ENCODE measurements at regions not wholly inside any gene's neighbourhood (a gene's known extent, or its start where the extent isn't known, plus 50 kb on each side); places are given as distances from the start of the nearest gene placed in this dataset.
"Not testable (repeated sequence)": the region's sequence is repeated elsewhere in the genome, so short reads cannot be mapped to it uniquely, and the experiment has no call there.

GRCh38 chr21:35271344-35272118, 222.4 kb upstream of the RUNX1 start:
- H3K4me1 ChIP-seq (ENCODE audit: control insufficient read depth, insufficient read depth, low read length); H3K36me3 ChIP-seq (ENCODE audit: control insufficient read depth, insufficient read depth, low read length); H3K4me3 ChIP-seq (ENCODE audit: low read length); DNase-seq (ENCODE audit: low read depth, low spot score); H3K27me3 ChIP-seq (ENCODE audit: control insufficient read depth, insufficient read depth, low read length); H3K9me3 ChIP-seq (ENCODE audit: control insufficient read depth, insufficient read depth, low read length); H3K27ac ChIP-seq (ENCODE audit: low read length): not testable (repeated sequence)
- WGBS (ENCODE audit: insufficient coverage, insufficient read length): no CpG with 5 or more reads among the region's 4 CpGs

- WGBS (ENCODE audit: insufficient coverage, insufficient read length): no CpG with 5 or more reads among the region's 4 CpGs
These were observed 219.7 kb upstream of the RUNX1 start for GRCh38 chr21:35268817-35269216.

GRCh38 chr21:35268261-35268660, 219.2 kb upstream of the RUNX1 start:
- no peak overlapping the region for H3K27ac ChIP-seq (ENCODE audit: low read length)
- no peaks in the 10 kb centered on the region for H3K4me1 ChIP-seq (ENCODE audit: control insufficient read depth, insufficient read depth, low read length)
- WGBS (ENCODE audit: insufficient coverage, insufficient read length): no CpG with 5 or more reads among the region's 1 CpG
- H3K4me3 ChIP-seq (ENCODE audit: low read length): no peak overlapping the region
- H3K9me3 ChIP-seq (ENCODE audit: control insufficient read depth, insufficient read depth, low read length): no peaks in the 10 kb centered on the region
- no peaks in the 10 kb centered on the region for H3K27me3 ChIP-seq (ENCODE audit: control insufficient read depth, insufficient read depth, low read length)
- DNase-seq (ENCODE audit: low read depth, low spot score): no peak
- no peaks in the 10 kb centered on the region for H3K36me3 ChIP-seq (ENCODE audit: control insufficient read depth, insufficient read depth, low read length)

More at GRCh38 chr21:35268817-35269216, 219.7 kb upstream of the RUNX1 start:
- H3K4me3 ChIP-seq (ENCODE audit: low read length): no peak overlapping the region
- H3K9me3 ChIP-seq (ENCODE audit: control insufficient read depth, insufficient read depth, low read length): no peaks in the 10 kb centered on the region
- no peak for DNase-seq (ENCODE audit: low read depth, low spot score)
- H3K4me1 ChIP-seq (ENCODE audit: control insufficient read depth, insufficient read depth, low read length): no peaks in the 10 kb centered on the region
- H3K27ac ChIP-seq (ENCODE audit: low read length): no peak overlapping the region
- H3K27me3 ChIP-seq (ENCODE audit: control insufficient read depth, insufficient read depth, low read length): no peaks in the 10 kb centered on the region
- no peaks in the 10 kb centered on the region for H3K36me3 ChIP-seq (ENCODE audit: control insufficient read depth, insufficient read depth, low read length)

GRCh38 chr21:35266546-35266945, 217.4 kb upstream of the RUNX1 start:
- no CpG with 5 or more reads among the region's 3 CpGs for WGBS (ENCODE audit: insufficient coverage, insufficient read length)
- no peaks in the 10 kb centered on the region for H3K9me3 ChIP-seq (ENCODE audit: control insufficient read depth, insufficient read depth, low read length)
- DNase-seq (ENCODE audit: low read depth, low spot score): no peak

GRCh38 chr21:35265170-35265877, 216.2 kb upstream of the RUNX1 start:
- Histone ChIP-seq H3K36me3 (ENCODE audit: control insufficient read depth, insufficient read depth, low read length) (no peaks in the 10 kb centered on the region), H3K27ac (ENCODE audit: low read length) (no peak overlapping the region), H3K4me3 (ENCODE audit: low read length) (no peak overlapping the region), H3K9me3 (ENCODE audit: control insufficient read depth, insufficient read depth, low read length) (no peaks in the 10 kb centered on the region), H3K4me1 (ENCODE audit: control insufficient read depth, insufficient read depth, low read length) (no peaks in the 10 kb centered on the region), H3K27me3 (ENCODE audit: control insufficient read depth, insufficient read depth, low read length) (no peaks in the 10 kb centered on the region)
- no CpG with 5 or more reads among the region's 8 CpGs for WGBS (ENCODE audit: insufficient coverage, insufficient read length)
- no peak for DNase-seq (ENCODE audit: low read depth, low spot score)

More at GRCh38 chr21:35266546-35266945, 217.4 kb upstream of the RUNX1 start:
- no peaks in the 10 kb centered on the region for H3K27me3 ChIP-seq (ENCODE audit: control insufficient read depth, insufficient read depth, low read length)
- H3K4me3 ChIP-seq (ENCODE audit: low read length): no peak overlapping the region
- H3K27ac ChIP-seq (ENCODE audit: low read length): no peak overlapping the region
- no peaks in the 10 kb centered on the region for H3K36me3 ChIP-seq (ENCODE audit: control insufficient read depth, insufficient read depth, low read length)
- no peaks in the 10 kb centered on the region for H3K4me1 ChIP-seq (ENCODE audit: control insufficient read depth, insufficient read depth, low read length)

- no peaks in the 10 kb centered on the region for H3K4me1 ChIP-seq (ENCODE audit: control insufficient read depth, insufficient read depth, low read length)
- H3K4me3 ChIP-seq (ENCODE audit: low read length): no peak overlapping the region
- no peaks in the 10 kb centered on the region for H3K9me3 ChIP-seq (ENCODE audit: control insufficient read depth, insufficient read depth, low read length)
- DNase-seq (ENCODE audit: low read depth, low spot score): no peak
- no peak overlapping the region for H3K27ac ChIP-seq (ENCODE audit: low read length)
- WGBS (ENCODE audit: insufficient coverage, insufficient read length): no CpG with 5 or more reads among the region's 2 CpGs
- no peaks in the 10 kb centered on the region for H3K27me3 ChIP-seq (ENCODE audit: control insufficient read depth, insufficient read depth, low read length)
- no peaks in the 10 kb centered on the region for H3K36me3 ChIP-seq (ENCODE audit: control insufficient read depth, insufficient read depth, low read length)
These were observed 210.4 kb upstream of the RUNX1 start for GRCh38 chr21:35259457-35259856.

- no peak for DNase-seq (ENCODE audit: low read depth, low spot score)
- Histone ChIP-seq H3K4me3 (ENCODE audit: low read length) (no peak overlapping the region), H3K36me3 (ENCODE audit: control insufficient read depth, insufficient read depth, low read length) (no peaks in the 10 kb centered on the region), H3K27ac (ENCODE audit: low read length) (no peak overlapping the region), H3K9me3 (ENCODE audit: control insufficient read depth, insufficient read depth, low read length) (no peaks in the 10 kb centered on the region), H3K27me3 (ENCODE audit: control insufficient read depth, insufficient read depth, low read length) (no peaks in the 10 kb centered on the region), H3K4me1 (ENCODE audit: control insufficient read depth, insufficient read depth, low read length) (no peaks in the 10 kb centered on the region)
- no CpG with 5 or more reads among the region's 6 CpGs for WGBS (ENCODE audit: insufficient coverage, insufficient read length)
These were observed 209.4 kb upstream of the RUNX1 start for GRCh38 chr21:35258521-35258920.

GRCh38 chr21:35257413-35257812, 208.3 kb upstream of the RUNX1 start:
- no peak for DNase-seq (ENCODE audit: low read depth, low spot score)
- no peak overlapping the region for H3K4me3 ChIP-seq (ENCODE audit: low read length)

GRCh38 chr21:35256468-35256988, 207.4 kb upstream of the RUNX1 start:
- no peaks in the 10 kb centered on the region for H3K4me1 ChIP-seq (ENCODE audit: control insufficient read depth, insufficient read depth, low read length)
- no peak overlapping the region for H3K27ac ChIP-seq (ENCODE audit: low read length)
- no peaks in the 10 kb centered on the region for H3K9me3 ChIP-seq (ENCODE audit: control insufficient read depth, insufficient read depth, low read length)
- H3K4me3 ChIP-seq (ENCODE audit: low read length): no peak overlapping the region
- no peaks in the 10 kb centered on the region for H3K36me3 ChIP-seq (ENCODE audit: control insufficient read depth, insufficient read depth, low read length)
- H3K27me3 ChIP-seq (ENCODE audit: control insufficient read depth, insufficient read depth, low read length): no peaks in the 10 kb centered on the region
- DNase-seq (ENCODE audit: low read depth, low spot score): no peak
- no CpG with 5 or more reads among the region's 10 CpGs for WGBS (ENCODE audit: insufficient coverage, insufficient read length)

More at GRCh38 chr21:35257413-35257812, 208.3 kb upstream of the RUNX1 start:
- no CpG with 5 or more reads among the region's 2 CpGs for WGBS (ENCODE audit: insufficient coverage, insufficient read length)
- H3K27me3 ChIP-seq (ENCODE audit: control insufficient read depth, insufficient read depth, low read length): no peaks in the 10 kb centered on the region
- H3K9me3 ChIP-seq (ENCODE audit: control insufficient read depth, insufficient read depth, low read length): no peaks in the 10 kb centered on the region
- H3K27ac ChIP-seq (ENCODE audit: low read length): no peak overlapping the region
- H3K4me1 ChIP-seq (ENCODE audit: control insufficient read depth, insufficient read depth, low read length): no peaks in the 10 kb centered on the region
- H3K36me3 ChIP-seq (ENCODE audit: control insufficient read depth, insufficient read depth, low read length): no peaks in the 10 kb centered on the region

- Histone ChIP-seq H3K27me3 (ENCODE audit: control insufficient read depth, insufficient read depth, low read length) (no peaks in the 10 kb centered on the region), H3K9me3 (ENCODE audit: control insufficient read depth, insufficient read depth, low read length) (no peaks in the 10 kb centered on the region), H3K27ac (ENCODE audit: low read length) (no peak overlapping the region), H3K36me3 (ENCODE audit: control insufficient read depth, insufficient read depth, low read length) (no peaks in the 10 kb centered on the region), H3K4me3 (ENCODE audit: low read length) (no peak overlapping the region), H3K4me1 (ENCODE audit: control insufficient read depth, insufficient read depth, low read length) (no peaks in the 10 kb centered on the region)
- no CpG with 5 or more reads among the region's 2 CpGs for WGBS (ENCODE audit: insufficient coverage, insufficient read length)
- DNase-seq (ENCODE audit: low read depth, low spot score): no peak
These were observed 205.7 kb upstream of the RUNX1 start for GRCh38 chr21:35254765-35255138.

All from iPS DF 6.9 (cell line).